ENCODE measurements at regions not wholly inside any gene's neighbourhood (a gene's known extent, or its start where the extent isn't known, plus 50 kb on each side); places are given as distances from the start of the nearest gene placed in this dataset.
"Not testable (repeated sequence)": the region's sequence is repeated elsewhere in the genome, so short reads cannot be mapped to it uniquely, and the experiment has no call there.

DNA sequence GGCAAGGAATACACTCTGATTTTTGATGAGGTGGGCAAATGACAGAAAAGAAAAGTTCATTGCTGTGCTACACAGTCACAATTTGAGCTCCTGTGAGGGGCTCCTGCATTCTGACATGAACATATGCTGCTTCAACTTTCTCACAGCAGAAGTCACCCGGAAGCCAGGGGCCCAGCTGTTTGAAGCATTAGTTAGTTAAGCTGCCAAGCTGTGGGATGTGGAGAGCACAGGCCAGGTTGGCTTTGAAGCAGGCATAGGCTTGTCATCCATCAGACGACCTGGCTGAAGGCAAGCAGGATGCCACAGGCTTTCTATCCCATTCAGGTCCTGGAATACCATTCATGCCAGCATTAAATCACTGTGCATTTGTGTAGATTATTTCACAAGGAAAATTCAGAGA lies 63.1 kb downstream of the MTNR1B start:
- H3K27me3 Mint-ChIP-seq = no peaks in the 10 kb centered on the region
- H3K4me3 Mint-ChIP-seq = no peak overlapping the region
- H3K36me3 Mint-ChIP-seq = no peaks in the 10 kb centered on the region
- H3K9me3 Mint-ChIP-seq = peaks cover 3% of the 10 kb centered on the region
- no peaks in the 10 kb centered on the region for H3K4me1 Mint-ChIP-seq
- no peak for ATAC-seq
- H3K27ac Mint-ChIP-seq = no peak overlapping the region

DNA sequence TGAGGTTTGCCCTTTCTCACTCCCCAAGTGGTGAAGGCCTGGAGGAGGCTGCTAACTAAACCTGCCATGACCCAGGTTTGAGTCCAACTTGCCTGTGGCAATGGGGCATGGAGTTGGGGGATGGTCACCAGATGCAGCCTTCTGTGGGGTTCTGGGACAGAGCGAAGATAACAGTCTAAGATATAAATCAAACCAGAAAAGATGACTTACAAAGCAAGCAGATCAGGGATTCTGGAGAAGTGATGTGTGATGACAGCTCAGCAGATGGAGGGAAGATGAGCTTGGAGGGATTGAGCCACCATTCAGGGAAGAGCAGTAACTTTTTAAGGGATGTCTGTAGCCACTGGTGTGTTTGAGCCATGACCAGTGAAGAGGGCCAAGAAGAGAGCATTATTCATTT lies 63.6 kb downstream of the MTNR1B start:
- no peaks in the 10 kb centered on the region for H3K36me3 Mint-ChIP-seq
- no peak for ATAC-seq
- no peak overlapping the region for H3K27ac Mint-ChIP-seq
- H3K4me1 Mint-ChIP-seq = no peaks in the 10 kb centered on the region
- peaks cover 3% of the 10 kb centered on the region for H3K9me3 Mint-ChIP-seq
- H3K4me3 Mint-ChIP-seq = no peak overlapping the region
- H3K27me3 Mint-ChIP-seq = no peaks in the 10 kb centered on the region

DNA sequence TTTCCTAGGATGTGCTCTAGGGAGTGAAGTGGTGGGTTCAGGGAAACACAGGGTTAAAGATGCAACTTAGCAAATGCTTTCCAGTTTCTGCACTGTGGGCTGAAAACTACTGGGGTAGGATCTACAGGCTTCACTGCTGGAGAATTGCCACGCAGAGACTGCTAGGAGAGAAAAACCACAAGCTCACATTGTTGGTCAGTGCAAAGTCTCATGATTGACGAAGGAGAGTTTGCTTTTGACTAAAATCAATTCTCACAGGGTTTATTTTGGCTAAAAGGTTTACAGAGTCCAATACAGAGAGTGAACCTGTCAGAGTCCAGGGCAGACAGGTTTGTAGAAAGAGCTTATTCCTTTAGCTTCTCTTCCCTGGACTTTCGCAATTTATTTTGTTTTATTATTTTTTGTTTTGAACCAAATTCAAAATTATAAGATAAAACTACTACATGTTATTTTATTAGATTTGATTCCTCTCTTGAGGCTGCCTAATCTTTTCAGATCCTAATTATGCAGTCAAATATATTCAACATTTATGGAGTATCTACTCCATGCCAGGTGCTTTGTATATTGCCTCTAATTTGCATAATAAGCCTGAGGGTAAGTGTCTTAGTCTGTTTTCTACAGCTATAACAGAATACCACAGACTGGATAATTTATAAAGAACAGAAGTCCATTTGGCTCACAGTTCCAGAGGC lies 64.7 kb downstream of the MTNR1B start:
- Mint-ChIP-seq H3K27ac (no peak overlapping the region), H3K27me3 (no peaks in the 10 kb centered on the region), H3K4me1 (no peaks in the 10 kb centered on the region), H3K36me3 (no peaks in the 10 kb centered on the region), H3K4me3 (no peak overlapping the region), H3K9me3 (peaks cover 3% of the 10 kb centered on the region)
- ATAC-seq = no peak

DNA sequence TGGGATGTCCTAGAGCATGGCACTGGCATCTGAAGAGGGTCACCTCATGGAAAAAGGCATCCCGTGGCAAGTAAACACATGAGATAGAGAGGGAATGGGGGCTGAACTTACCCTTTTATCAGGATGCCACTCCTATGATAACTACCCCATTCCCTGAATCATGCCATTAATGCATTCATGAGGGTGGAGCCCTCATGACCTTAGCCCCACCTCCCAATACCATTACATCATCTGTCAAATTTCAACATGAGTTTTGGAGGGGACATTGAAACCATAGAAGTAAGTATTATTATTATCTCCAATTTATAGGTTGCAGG lies 65.2 kb downstream of the MTNR1B start:
- H3K27ac Mint-ChIP-seq = no peak overlapping the region
- H3K27me3 Mint-ChIP-seq = no peaks in the 10 kb centered on the region
- no peaks in the 10 kb centered on the region for H3K36me3 Mint-ChIP-seq
- ATAC-seq = no peak
- no peak overlapping the region for H3K4me3 Mint-ChIP-seq
- no peaks in the 10 kb centered on the region for H3K4me1 Mint-ChIP-seq
- peaks cover 3% of the 10 kb centered on the region for H3K9me3 Mint-ChIP-seq

DNA sequence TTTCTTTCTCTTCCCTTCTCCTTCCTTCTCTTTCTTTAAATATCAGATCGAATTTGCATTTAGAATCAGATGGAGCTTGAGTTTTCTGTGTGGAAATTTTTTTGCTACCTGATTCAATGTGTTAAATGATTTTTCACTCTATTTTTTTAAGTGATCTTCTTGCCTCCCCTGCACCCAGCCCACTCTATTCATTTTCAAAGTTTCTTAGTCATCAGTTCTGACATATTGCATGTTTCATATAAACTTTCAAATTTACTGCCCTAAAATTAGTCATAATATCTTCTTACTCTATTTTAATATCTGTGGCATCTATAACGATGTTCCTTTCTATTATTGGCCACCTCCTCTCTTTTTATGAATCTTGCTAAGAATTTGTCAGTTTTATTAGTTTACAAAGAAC lies 69.1 kb downstream of the MTNR1B start:
- Mint-ChIP-seq H3K4me3 (no peak overlapping the region), H3K27ac (no peak overlapping the region), H3K4me1 (no peaks in the 10 kb centered on the region), H3K9me3 (peaks cover 12% of the 10 kb centered on the region), H3K36me3 (no peaks in the 10 kb centered on the region), H3K27me3 (peaks cover 14% of the 10 kb centered on the region)
- no peak for ATAC-seq

DNA sequence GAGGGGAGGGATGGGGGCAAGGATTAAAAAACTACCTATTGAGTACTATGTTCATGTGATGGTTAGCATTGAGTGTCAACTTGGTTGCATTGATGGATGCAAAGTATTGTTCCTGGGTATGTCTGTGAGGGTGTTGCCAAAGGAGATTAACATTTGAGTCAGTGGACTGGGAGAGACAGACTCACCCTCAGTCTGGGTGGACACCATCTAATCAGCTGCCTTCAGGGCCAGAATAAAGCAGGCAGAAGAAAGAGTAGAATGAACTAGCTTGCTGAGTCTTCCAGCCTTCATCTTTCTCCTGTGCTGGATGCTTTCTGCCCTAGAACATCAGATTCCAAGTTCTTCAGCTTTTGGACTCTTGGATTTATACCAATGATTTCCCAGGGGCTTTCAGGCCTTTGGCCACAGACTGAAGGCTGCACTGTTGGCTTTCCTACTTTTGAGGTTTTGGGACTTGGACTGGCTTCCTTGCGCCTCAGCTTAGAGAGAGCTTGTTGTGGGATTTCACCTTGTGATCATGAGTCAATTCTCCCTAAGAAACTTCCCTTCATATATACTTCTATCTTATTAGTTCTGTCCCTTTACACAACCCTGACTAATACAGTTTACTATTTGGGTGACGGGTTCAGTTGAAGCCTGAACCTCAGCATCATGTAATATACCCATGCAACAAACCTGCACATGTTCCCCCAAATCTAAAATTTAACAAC lies 70.2 kb downstream of the MTNR1B start:
- H3K4me1 Mint-ChIP-seq = no peaks in the 10 kb centered on the region
- H3K4me3 Mint-ChIP-seq = no peak overlapping the region
- peaks cover 23% of the 10 kb centered on the region for H3K27me3 Mint-ChIP-seq
- peaks cover 5% of the 10 kb centered on the region for H3K36me3 Mint-ChIP-seq
- H3K9me3 Mint-ChIP-seq = peaks cover 18% of the 10 kb centered on the region
- ATAC-seq = no peak
- no peak overlapping the region for H3K27ac Mint-ChIP-seq

DNA sequence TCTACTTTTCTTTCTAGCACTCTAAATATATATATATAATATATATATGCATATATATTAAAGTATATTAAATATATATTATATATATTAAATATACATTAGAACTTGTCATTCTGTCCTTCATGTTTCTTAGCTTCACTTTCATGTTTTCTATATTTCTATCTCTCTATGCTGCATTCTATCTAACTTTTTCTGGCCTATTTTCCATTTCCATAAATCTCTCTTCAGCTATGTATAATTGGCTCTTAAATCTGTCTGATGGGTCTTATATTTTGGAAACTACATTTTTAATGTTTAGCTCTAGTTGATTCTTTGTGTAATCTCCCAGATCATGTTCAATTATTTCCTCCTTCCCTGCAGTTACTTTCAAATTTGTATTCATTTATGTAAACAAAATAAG lies 72.2 kb downstream of the MTNR1B start:
- Mint-ChIP-seq H3K36me3 (peaks cover 5% of the 10 kb centered on the region), H3K27me3 (peaks cover 23% of the 10 kb centered on the region)
- no peak for ATAC-seq

DNA sequence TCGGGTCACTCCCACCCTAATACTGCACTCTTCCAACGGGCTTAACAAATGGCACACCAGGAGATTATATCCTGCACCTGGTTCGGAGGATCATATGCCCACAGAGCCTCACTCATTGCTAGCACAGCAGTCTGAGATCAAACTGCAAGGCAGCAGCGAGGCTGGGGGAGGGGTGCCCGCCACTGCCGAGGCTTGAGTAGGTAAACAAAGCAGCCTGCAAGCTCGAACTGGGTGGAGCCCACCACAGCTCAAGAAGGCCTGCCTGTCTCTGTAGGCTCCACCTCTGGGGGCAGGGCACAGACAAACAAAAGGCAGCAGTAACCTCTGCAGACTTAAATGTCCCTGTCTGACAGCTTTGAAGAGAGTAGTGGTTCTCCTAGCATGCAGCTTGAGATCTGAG lies 73.7 kb downstream of the MTNR1B start:
- H3K27ac Mint-ChIP-seq, H3K36me3 Mint-ChIP-seq, H3K4me1 Mint-ChIP-seq, ATAC-seq, H3K4me3 Mint-ChIP-seq: not testable (repeated sequence)
- Mint-ChIP-seq H3K27me3 (peaks cover 23% of the 10 kb centered on the region), H3K9me3 (peaks cover 15% of the 10 kb centered on the region)

More for the DNA sequence above, 72.2 kb downstream of the MTNR1B start:
- Mint-ChIP-seq H3K4me3 (no peak overlapping the region), H3K27ac (no peak overlapping the region), H3K4me1 (no peaks in the 10 kb centered on the region), H3K9me3 (peaks cover 15% of the 10 kb centered on the region)

DNA sequence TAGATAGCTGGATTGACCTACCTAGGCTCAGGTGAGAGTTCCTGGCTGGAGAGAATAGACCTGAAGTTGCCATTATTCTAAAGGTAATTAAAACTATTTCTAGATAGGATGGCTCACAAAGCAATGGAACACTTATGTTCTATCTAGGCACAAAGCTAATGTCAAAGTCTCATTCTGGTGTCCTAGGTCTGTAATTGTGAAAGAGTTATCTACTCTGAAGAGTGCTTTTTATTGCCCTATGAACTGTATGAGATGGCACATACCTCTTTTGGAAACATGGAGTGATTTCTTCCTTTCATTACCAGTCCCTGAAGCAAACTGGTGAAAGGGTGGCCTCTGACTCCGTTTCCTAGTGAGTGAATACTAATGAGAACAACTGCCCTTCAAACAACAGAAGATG lies 80.3 kb downstream of the MTNR1B start:
- H3K9me3 Mint-ChIP-seq = no peaks in the 10 kb centered on the region
- H3K36me3 Mint-ChIP-seq = no peaks in the 10 kb centered on the region
- no peak for ATAC-seq
- no peak overlapping the region for H3K27ac Mint-ChIP-seq
- H3K4me1 Mint-ChIP-seq = no peaks in the 10 kb centered on the region
- H3K27me3 Mint-ChIP-seq = no peaks in the 10 kb centered on the region
- no peak overlapping the region for H3K4me3 Mint-ChIP-seq

DNA sequence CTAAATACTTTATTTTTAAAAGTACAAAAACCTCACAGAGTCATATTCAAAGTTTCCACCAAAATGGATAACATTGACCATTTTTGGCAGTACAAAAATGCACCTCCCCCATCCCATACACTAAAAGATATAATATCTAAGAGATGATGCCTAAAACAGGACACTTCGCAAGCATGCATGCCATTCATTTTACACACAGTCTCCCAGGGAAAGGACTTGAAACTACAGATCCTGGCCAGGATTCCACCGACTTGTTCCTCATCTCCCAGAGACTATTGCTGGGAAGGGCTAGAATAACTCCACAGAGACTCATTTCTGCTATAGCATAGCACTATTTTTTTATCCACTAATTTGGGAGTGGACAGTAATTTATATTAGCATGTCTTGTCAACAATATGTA lies 81.7 kb downstream of the MTNR1B start:
- no peak overlapping the region for H3K27ac Mint-ChIP-seq
- no peaks in the 10 kb centered on the region for H3K27me3 Mint-ChIP-seq
- no peak overlapping the region for H3K4me3 Mint-ChIP-seq
- H3K36me3 Mint-ChIP-seq = no peaks in the 10 kb centered on the region
- H3K9me3 Mint-ChIP-seq = no peaks in the 10 kb centered on the region
- H3K4me1 Mint-ChIP-seq = no peaks in the 10 kb centered on the region
- no peak for ATAC-seq

DNA sequence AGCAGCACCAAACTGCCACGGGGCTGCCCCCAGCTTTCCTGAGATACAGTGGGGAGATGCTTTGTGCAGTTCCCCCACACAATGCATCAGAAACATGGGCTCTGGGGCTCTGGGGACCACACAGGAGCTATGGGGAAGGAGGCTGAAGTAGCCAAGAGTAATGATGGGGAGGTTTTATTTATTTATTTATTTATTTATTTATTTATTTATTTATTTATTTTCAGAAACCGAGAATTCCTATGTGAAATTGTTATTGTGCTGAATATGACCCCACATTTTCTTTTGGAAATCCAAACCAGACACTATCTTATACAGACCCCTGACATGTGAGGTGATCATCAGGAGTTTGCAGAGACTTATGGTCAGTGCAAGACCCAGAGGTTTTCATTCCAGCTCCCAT lies 84.4 kb downstream of the MTNR1B start:
- no peak for ATAC-seq
- Mint-ChIP-seq H3K4me1 (no peaks in the 10 kb centered on the region), H3K4me3 (no peak overlapping the region), H3K9me3 (no peaks in the 10 kb centered on the region), H3K27me3 (no peaks in the 10 kb centered on the region), H3K27ac (no peak overlapping the region), H3K36me3 (no peaks in the 10 kb centered on the region)

DNA sequence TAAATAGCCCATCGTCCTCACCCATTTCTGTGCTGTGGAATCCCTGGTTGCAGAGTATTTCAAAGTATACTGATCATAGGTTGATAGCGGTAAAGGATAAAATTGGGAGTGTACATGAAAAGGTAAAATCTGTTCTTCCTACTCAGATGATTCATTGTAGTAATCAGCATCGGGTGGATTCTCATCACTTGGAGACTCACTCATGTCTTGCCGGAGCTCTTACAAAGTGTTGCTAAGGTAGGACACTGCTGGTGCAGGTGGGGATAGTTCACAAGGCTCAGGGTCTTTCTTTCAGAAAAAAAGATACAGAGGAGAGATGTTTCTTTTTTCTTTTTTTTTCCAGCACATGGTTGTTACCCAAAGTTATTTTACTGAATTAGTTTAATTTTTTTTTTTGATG lies 84.8 kb downstream of the MTNR1B start:
- ATAC-seq = no peak
- Mint-ChIP-seq H3K27me3 (no peaks in the 10 kb centered on the region), H3K4me3 (no peak overlapping the region), H3K36me3 (no peaks in the 10 kb centered on the region), H3K27ac (no peak overlapping the region), H3K4me1 (no peaks in the 10 kb centered on the region), H3K9me3 (no peaks in the 10 kb centered on the region)

DNA sequence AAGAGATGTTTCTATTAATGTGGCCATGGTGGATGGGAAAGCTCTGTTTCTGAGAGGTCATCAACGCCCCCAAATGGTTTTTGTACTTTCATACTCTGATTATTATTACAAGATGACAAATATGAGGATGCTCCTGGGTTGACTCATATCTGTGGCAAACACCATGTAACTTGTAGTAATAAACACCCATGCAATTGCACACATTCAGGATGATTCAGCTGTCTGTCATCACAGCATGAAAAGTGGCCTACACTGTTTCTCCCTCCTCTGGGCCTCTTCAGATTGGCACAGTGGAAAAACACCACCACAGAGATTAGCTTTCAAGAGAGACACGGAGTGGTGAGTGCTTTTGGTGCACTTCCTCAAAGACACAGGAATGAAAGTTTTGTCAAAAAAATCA lies 85.4 kb downstream of the MTNR1B start:
- peak; percentile 45 for ATAC-seq

DNA sequence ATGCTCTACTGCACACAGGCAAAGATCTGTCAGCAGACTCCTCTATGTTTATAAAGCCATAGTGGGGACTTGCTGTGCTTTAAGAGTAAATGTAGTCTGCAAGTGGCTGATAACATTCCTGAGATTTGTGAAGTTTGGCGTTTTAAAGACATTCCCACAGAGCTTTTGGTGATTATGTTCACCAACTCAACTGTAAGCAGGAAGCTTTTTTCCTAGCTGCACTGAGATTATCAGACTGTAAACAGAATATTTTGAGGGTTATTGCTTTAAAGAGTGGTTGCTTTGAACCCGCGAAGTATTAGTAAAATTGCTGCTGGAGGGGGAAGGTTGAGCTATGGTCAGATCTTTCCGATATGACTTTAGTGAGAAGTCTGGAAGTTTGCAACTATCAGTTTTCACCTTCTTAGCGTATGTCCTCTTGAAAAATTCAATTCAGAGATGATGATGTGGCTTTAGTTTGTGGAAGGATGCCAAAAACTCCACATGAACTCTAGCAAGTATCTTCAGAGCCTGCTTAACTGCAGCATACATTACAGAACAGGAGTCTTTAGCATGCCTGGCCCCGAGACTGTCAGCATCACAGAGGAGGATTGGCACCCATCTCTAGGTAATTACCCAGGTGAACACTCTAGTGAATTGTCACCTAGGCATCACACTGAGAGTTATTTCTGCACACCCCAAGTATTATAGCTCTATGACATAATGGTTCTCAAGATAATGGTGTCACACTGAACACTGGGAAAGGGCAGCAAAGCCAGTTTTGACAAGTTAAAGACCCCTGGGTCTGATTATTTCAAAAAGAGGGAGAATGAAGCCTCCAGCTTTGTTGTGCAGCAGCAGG lies 89.9 kb downstream of the MTNR1B start:
- Mint-ChIP-seq H3K4me3 (no peak overlapping the region), H3K36me3 (no peaks in the 10 kb centered on the region), H3K27ac (no peak overlapping the region), H3K4me1 (no peaks in the 10 kb centered on the region), H3K9me3 (no peaks in the 10 kb centered on the region), H3K27me3 (no peaks in the 10 kb centered on the region)
- no peak for ATAC-seq

More for the DNA sequence above, 85.4 kb downstream of the MTNR1B start:
- Mint-ChIP-seq H3K9me3 (no peaks in the 10 kb centered on the region), H3K4me3 (no peak overlapping the region), H3K27me3 (no peaks in the 10 kb centered on the region), H3K27ac (no peak overlapping the region), H3K4me1 (no peaks in the 10 kb centered on the region), H3K36me3 (no peaks in the 10 kb centered on the region)

DNA sequence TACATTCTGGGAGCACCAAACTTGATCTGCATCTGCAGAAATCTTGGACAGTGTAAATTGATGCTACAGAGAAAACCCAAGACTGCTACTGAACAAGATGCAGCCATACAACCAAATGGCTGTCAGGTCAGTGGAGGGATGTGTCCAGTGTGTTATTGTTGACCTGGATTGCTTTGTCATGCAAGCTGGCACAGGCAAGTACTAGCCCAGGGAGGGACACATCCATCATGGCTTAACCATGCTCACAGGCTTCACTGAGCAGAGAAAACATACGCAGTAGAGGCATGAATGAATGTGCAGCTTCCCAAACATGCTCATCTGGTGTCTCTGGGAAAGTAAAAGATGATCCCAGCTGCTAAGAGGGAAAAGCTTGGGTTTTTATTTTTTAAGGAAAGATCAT lies 93.6 kb downstream of the MTNR1B start:
- no peaks in the 10 kb centered on the region for H3K9me3 Mint-ChIP-seq
- H3K4me3 Mint-ChIP-seq = no peak overlapping the region
- H3K27ac Mint-ChIP-seq = no peak overlapping the region
- no peak for ATAC-seq
- peaks cover 16% of the 10 kb centered on the region for H3K27me3 Mint-ChIP-seq
- no peaks in the 10 kb centered on the region for H3K4me1 Mint-ChIP-seq
- H3K36me3 Mint-ChIP-seq = no peaks in the 10 kb centered on the region
